GM19023 (cell line): ENCODE measurements at regions not wholly inside any gene's neighbourhood (a gene's known extent, or its start where the extent isn't known, plus 50 kb on each side); places are given as distances from the start of the nearest gene placed in this dataset.

ENCODE experiments used
- ATAC-seq: cut with Tn5 transposase; IDR thresholded peaks from one replicate; pipeline ENCODE4 v1.9.1; 2021; ENCODE audit warnings: mild to moderate bottlenecking, moderate library complexity; ENCODE audit not compliant: unreplicated experiment

DNA sequence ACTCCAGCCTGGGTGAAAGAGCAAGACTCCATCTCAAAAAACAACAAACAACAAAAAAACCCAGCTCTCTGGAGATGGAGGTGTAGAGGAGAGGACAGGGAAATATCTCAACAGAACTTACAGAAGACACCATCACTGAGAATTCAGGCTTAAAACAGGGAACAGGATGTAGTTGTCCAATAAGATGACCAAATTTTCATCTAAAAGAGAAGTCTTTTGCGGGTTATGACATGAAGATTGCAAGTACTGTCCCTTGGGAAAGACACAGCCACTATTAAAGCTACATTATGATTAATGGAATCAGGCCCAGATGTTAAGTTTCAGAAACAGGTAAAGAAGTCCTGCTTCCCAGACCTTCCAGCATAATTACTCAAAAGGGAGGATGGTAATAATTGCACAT, 235.2 kb upstream of the NRP1 start:
- ATAC-seq, result no peak

DNA sequence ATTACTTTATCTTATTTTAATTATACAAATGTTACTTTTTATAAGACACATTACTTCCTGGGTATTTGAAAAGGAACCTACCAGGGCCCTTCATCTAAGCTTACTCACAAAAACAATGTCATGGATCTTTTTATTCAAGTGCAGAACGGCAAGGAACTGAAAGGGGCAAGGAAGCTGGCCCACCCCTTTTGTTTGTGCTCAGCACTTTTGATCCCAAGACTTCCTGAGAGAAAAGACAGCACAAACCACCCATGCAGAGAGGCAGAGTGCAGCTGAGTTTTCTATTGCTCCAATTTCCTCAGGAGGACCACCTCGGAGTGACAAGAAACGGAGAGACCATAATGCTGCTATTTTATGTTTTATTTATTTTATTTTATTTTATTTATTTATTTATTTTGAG, 232.0 kb upstream of the NRP1 start:
- ATAC-seq, result no peak

DNA sequence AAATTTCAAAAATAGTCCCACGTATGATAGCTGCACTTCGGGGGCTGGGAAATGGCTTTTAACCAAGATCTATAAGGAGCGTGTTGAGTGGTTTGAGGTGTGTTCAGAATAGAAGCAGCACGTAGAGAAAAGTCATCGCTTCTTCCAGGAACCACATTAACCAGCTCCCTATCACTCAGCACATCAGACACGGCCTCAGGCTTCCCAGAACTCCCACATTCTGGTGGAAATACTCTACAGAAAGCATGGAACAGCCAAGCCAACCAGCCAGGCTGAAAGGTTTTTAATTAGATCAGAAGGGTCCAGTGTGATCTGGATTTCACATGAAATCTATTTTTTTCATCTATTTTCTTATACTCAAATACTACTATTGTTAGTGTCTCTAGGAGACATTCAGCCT, 231.5 kb upstream of the NRP1 start:
- no peak for ATAC-seq

DNA sequence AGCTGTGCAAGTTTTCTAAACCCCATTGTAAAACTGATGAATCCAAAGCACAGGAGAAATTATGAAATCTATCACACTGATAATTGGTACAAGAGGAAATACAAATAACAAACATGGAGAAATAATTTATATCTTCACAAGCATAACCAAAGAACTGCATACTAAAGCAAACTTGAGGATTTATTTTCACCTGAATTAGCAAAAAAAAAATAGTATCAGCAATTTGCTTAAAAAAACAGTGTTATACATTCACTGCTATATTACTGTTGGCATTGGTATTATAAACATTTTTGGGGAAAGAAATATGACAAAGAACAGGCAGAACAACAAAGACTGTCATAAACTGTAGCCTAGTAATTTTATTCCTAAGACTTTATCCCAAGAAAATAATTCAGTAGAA, 230.8 kb upstream of the NRP1 start:
- no peak for ATAC-seq

DNA sequence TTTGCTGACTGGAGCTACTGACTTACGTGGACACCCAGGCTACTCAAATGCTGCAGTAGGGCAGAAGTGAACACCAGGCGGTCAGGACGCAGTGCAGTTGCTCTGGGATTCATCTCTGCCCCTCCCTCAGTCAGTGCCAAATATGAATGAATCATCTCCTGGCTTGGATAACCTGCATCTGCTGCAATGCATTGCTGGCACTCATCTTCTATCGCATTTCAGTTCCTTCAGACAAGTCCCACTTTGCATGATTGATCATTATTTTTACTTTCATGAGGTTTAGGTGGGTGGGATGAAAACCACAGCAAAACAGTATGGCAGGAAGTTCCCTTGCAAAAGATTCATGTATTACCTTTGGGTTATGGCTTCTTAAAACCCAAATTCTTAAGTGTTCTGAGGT, 224.6 kb upstream of the NRP1 start:
- ATAC-seq, result no peak

DNA sequence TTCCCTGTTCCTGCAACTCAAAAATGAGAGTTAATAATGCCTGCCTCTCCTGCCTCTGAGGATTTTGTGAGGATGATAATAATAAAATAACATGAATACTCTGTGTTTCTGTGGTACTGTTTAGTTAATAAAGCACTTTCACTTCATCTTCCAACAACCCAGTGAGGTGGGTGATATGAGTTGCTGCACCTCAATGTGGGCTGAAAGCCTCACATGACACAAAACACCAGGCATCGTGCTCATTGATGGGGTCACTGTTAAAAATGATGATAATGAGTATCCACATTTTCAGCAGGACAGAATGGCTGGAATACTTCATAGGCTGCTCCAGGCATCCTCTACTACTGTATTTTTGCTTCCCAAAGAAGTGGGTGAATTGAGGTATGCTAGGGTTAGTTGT, 222.8 kb upstream of the NRP1 start:
- no peak for ATAC-seq

DNA sequence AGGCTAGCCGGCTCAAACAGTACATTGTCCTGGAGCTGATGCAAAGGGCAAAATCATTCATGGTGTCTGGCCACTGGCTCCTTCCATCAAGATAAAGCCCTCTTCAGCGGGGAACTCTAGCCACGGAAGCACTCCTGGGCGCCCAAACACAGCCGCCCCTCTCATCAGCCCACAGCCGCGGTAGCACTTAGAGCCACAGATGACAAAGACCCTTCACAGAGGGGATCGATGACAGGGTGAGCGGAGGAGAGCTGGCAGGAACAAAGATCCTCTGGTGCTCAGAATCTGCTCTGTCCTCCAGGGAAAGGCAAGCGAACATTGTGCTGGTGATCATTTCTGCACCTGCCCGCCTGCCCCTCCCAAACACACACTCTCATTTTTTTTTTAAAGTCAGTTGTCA, 222.2 kb upstream of the NRP1 start:
- no peak for ATAC-seq

DNA sequence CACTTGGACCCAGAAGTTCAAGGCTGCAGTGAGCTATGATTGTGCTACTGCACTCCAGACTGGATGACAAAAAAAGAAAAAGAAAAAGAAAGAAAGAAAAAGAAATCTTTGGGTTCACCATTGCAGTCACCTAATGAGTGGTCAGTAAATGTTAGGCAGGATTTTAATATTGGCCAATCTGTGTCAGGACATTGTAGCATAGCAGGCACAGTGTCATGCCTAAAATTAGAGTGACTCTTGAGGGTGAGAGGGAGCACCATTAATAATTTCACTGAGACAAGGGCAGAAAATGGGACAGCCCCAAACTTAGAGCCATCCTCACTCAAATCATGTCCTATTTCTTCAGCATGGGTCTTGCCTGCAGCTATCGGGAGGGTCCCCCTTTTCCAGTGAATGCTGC, 221.6 kb upstream of the NRP1 start:
- no peak for ATAC-seq

DNA sequence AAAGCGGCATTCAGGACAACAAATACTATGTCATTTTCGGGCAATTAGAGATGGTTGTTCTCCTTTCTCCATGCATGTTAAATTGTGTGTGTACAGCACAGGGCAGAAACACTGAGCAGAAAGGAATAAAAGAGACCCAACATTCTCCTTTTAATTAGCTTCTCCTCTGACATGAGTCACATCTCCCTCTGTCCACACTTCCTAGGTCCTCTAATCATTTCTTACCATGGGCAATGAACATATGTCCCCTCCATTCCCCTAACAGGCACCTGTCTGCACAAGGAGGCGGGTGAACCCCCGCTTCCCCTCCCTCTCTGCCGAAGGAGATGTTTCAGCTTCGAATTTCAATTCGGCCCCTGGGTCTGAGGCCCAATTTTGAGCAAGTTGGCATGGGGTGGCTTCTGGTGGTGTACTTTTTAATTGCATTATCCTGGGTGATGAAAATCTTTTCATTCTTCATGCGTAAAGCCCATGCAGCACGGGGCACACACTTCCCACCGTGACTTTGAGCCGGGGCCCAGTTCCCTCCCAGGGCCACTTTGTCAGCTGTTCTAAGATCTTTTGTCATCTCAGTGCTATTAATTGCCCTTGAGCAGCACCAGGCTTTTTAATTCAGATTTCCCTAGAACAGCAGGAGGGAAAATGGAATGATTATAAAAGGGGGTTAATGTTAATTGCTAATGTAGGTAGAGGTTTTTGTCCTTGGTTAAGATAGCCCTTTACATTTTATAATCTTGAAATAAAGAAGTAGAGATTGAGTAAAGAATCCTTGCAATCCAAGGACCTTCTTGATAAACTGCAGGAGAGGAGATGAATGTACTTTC, 219.5 kb upstream of the NRP1 start:
- no peak for ATAC-seq

DNA sequence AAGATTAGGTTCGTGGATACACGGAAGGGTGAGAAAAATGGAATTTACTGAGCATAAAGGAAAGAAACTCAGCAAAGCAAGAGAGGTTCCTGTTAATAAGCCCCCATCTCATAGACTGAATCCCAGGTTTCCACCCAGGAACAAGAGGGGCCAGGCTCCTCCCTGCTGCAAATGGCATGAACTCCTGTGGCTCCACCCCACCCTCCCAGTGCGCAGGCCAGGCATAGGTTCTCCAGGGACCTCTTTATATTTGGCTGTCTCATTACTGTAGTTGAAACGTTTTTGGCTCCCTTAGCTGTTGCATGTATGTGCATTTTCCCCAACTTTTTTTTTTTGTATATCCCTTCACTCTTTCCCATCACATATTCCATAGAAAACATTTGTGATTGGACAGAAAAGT, 217.8 kb upstream of the NRP1 start:
- no peak for ATAC-seq

DNA sequence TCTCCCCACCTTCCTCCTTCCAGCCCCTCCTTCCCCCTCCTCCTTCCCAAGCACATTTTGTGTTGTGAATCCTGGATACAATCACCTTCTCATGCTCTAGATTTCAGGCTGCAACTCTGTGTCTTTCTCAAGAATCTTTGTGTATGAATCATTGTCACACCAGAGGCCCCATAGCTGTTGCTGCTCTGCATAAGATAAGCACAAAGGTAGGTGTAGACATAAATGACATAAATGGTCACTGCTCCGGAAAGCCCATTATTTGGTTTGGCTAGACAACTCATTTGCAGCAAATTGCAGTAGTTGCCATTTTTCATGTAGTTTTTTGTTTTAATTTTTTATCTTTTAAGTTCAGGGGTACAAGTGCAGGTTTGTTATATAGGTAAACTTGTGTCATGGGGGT, 216.3 kb upstream of the NRP1 start:
- no peak for ATAC-seq

DNA sequence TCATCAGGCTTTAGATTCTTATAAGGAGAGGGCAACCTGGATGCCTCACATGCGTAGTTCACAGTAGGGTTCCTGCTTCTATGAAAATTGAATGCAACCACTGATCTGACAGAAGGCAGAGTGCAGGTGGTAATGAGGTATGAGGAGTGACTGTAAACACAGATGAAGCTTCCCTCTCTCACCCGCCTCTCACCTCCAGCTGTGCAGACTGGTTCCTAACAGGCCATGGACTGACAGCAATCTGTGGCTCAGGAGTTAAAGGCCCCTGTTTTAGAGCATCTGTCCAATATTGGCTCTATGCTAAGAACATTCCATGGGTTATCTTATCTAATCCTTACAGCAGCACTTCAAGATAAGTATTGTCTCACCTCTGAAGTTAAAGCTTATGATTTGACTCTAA, 213.5 kb upstream of the NRP1 start:
- ATAC-seq, result no peak

DNA sequence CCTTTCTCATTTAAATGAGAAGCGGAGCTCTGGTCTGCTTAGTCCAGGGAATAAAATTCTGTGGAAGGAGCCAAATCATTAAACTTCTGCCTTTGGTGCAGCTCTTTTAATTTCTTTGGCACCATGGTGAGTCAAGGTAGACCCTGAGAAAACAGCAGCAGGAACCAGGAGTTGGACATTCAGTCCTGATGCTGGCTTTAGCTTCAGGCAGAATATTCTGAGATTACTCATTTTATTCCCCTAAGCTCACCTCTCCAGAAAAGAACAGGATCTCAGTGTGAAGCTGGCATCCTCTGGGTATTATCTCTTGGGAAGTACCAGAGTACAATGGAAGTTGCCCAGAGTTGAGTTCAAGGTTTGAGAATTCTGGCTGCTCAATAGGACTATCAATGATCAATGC, 211.6 kb upstream of the NRP1 start:
- no peak for ATAC-seq

DNA sequence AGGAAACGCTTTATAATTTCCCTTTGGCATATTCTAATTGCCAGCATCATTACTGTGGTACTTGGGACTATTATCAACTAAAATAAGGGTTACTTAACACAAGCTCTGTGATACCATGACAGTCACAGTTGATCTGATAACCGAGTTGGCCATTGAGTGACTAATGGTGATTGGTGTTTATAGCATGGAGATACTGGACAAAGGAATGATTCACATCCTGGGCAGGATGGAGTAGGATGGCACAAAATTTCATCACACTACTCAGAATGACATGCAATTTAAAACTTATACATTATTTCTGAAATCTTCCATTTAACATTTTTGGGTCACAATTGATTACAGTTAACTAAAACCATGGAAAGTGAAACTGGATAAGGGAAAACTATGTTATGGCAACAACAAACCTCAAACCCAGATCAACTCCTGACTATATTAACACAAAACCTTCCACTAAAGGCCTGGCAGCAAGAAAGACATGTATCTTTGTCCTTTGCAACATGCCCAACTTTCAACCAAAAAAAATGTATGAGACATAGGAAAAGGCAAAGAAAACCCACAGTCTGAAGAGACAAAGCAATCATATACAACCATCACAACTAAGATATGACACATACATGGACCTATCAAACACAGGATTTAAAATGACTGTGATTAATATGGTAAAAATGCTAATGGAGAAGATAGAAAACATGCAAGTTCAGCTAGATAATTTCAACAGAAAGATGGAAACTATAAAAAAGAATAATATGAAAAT, 208.5 kb upstream of the NRP1 start:
- ATAC-seq, result no peak

DNA sequence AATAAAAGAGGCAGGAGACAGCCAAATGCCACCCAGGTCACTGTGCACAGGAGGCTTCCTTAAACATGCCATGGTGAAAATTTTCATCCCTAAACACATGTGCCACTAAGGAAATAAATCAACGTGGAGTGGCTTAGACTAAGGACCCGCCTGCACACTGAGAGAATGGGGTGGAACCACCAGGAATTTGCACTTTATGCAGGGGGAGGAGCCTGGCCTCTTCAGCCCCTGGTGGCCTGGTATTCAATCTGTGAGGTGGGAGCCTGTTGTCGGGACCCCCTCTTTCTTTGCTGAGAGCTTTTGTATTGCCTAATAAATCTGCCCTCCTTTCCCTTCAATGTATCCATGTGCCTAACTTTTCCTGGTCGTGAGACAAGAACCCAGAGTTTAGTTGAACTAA, 204.6 kb upstream of the NRP1 start:
- ATAC-seq, result no peak

DNA sequence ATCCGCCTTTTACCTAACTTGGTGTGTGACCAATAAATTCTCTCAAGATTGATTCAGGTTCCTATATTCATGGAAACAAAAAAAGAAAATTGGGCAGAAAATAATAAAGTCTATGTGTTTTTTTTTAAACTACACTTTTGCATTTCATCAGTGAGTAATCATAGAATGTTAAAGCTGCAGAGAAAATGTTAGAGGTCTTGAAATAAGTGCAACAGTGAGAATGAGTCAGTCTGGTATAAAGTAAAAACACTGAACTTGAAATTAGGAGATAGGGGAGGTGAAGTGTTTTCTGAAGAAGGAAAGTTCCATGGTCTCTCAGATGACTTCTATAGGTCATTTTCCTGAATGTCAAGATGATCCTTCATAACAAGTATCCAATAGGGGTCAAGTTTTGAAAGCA, 202.6 kb upstream of the NRP1 start:
- no peak for ATAC-seq

DNA sequence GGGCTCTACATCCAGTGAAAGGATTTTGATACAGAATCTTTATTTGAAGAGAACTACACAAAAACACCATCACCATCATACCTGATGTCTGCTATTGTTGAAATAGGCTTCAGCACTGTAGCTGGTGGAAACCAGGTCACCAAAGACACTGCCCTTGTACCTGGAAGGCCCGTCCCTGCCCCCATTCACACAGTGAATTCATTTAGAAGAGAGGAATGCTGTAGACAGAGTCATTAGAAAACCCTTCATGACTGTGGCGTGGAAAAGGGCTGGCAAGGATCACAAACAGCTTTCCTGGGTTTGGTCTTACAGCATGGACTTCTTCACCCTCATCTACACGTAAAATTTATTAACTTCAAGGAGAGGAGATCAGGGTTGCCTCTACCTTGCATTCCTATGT, 202.0 kb upstream of the NRP1 start:
- ATAC-seq, result no peak

DNA sequence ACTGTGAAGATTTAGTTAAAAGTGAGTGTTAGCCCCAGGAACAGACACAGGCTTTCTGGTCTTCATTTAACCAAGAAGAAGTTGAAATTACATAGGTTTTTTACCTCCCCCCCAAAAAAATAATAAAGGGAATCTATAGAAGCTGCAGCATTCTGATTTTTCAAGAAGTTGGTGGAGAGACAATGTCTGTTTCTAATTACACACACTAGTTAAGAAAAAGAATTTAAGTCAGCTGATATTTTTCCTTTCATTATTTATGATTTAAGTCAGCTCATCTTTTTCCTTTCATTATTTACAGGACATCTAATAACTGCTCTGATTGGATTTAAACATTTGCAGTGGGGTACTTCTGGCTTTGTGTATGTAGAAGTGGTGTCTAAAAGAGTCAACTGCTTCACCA, 201.4 kb upstream of the NRP1 start:
- no peak for ATAC-seq

DNA sequence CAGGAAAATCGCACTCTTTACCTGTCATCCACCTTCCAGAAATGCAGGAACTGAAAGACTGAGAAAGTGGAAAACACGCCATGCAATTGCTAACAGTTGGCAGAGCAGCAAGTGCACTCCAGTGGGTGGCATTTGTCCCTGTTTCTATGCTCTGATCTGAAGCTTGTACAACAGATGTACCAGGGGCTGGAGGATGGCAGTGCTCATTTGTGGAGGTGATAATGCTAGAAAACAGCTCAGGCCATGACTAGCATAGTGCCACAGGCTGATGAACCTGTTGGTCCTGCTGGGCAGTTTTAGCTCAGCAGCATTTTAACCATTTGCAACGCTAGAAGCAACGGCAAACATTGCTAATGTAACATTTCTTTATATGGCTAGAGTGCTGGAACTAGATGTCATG, 199.9 kb upstream of the NRP1 start:
- ATAC-seq, result no peak

DNA sequence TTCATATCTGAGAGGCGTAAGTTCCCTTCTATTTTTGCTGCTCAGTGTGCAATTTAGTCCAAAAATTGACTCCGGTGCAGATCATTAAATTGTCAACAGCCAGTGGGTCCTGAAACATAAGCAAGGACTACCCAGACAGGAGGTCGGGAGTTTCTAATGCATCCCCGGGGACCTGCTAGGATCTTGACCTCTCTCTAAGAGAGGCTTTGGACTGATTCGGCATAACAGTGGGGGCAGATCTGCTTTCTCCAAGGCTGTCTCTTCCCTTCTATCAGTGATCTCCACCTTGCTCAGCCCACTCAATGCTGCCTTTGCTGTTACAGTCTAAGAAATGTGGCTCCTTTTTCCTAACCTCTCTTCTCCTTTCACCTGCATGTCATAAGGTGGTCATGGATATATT, 199.1 kb upstream of the NRP1 start:
- no peak for ATAC-seq

DNA sequence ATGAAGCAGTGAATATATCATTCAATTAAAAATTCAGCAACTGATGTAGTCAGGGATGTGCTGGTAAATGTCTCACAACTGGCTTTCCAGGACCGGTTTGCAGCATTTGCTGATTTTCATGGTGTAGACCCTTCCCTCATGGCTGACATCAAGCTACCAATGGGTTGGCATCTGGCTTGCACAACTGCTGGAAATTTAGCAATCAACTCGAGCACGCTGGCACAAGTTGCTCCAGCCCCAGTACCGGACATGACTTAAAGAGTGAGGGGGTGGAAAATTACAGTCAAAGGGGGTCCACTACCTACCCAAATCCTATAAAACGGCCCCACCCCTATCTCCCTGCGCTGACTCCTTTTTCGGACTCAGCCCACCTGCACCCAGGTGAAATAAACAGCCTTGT, 198.4 kb upstream of the NRP1 start:
- ATAC-seq, result no peak

DNA sequence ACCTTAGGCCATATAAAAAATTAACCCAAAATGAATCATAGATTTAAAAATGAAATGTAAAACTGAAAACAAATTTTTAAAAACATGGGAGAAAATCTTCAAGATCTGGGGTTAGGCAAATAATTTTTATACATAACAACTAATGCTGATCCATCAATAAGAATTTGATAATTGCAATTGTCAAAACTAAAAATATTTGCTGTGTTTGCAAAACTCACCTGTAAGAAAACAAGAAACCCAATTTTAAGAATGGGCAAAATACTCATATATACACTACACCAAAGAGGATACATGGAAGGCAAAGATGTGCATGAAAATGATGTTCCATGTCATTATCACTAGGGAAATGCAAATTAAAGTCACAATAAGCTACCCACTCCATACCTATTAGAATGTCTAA, 194.8 kb upstream of the NRP1 start:
- ATAC-seq, result no peak

DNA sequence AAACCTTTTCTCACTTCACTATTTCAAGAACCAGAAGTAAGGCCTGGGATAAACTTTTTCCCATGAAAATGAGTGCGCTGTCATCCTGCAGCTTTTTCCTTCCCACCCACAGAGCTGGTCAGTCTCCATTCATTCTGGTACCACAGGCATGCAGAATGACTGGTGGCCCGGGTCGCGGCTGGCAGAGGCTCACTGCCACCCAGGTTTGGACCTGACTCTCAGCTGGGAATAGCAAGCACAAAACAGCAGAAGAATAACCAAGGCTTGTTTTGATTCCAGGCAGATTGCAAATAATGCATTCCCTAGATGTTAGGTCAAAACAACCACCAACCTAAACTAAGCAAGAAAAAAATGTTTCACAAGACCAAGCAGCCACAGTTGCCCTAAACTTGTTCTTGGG, 190.5 kb upstream of the NRP1 start:
- no peak for ATAC-seq
